ENCODE measurements at regions not wholly inside any gene's neighbourhood (a gene's known extent, or its start where the extent isn't known, plus 50 kb on each side); places are given as distances from the start of the nearest gene placed in this dataset.

DNA sequence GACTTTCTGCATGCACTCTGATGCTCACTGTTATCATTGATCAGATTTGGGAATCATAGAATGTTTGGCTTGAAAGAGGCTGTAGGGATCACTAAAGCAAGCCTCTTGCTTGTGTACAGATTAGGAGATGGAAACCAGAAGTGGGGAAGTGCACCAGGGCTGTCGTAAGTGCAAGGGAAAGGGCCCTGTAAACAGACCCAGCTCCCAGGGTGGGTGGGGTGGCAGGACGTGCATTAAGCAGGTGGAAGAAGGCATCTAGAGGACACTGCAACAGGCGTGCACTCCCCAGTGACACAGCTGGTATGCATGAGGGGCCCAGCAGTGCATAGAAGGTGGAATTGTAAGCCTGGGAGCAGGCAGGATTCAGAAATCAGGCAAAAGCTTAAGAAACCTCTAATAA lies 58.0 kb upstream of the SLC7A14 start:
- no peaks in the 10 kb centered on the region for H3K4me1 ChIP-seq (ENCODE audit: insufficient read depth, low read length)
- 82% methylated on average over 3 of the region's 3 CpGs for WGBS
- no peak overlapping the region for H3K9ac ChIP-seq (ENCODE audit: low read depth, low read length)
- H3K4me3 ChIP-seq (ENCODE audit: low read length), result no peak overlapping the region
- no peaks in the 10 kb centered on the region for H3K27me3 ChIP-seq (ENCODE audit: insufficient read depth, low read length)
- no peak overlapping the region for H3K27ac ChIP-seq (ENCODE audit: low read depth, low read length)
- H3K9me3 ChIP-seq (ENCODE audit: insufficient read depth, low read depth, low read length), result no peaks in the 10 kb centered on the region
- H3K36me3 ChIP-seq (ENCODE audit: insufficient read depth, low read length), result no peaks in the 10 kb centered on the region

DNA sequence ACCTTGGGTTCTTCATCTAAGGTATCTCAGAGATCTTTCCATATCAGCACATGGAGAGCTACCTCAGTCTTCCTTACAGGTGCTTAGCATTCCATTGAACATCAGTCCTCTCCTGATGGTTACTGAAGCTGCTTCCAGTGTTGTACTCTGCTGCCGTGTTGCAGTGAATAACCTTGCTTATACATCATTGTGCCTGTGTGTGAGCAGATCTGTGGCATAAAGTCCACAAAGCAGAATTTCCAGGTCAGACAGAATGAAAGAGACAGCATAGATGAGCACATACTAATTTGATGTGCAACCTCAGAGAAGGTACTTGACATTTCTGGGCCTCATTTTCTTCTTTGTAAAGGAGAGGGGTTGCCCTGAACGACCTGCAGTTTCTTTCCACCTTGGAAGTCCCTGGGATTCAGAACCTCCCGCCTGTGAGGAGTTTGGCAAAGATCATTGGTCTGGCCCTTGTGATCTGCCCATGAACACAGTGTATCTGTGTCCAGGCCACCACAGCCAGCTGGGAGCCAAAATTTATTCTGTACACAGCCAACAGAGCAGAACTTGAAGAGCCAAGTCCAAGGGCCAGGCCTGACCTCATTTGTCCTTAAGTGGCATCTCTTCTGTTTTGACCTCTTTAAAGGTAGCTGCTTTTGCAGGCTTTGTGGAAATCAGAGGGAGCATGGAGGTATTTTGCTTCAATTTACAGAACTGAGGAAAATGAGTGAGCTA lies 57.2 kb upstream of the SLC7A14 start:
- Histone ChIP-seq H3K4me1 (ENCODE audit: insufficient read depth, low read length) (no peaks in the 10 kb centered on the region), H3K27ac (ENCODE audit: low read depth, low read length) (no peak overlapping the region), H3K4me3 (ENCODE audit: low read length) (no peak overlapping the region), H3K9me3 (ENCODE audit: insufficient read depth, low read depth, low read length) (no peaks in the 10 kb centered on the region), H3K36me3 (ENCODE audit: insufficient read depth, low read length) (no peaks in the 10 kb centered on the region), H3K9ac (ENCODE audit: low read depth, low read length) (no peak overlapping the region), H3K27me3 (ENCODE audit: insufficient read depth, low read length) (no peaks in the 10 kb centered on the region)
- 91% methylated on average over 3 of the region's 3 CpGs for WGBS

DNA sequence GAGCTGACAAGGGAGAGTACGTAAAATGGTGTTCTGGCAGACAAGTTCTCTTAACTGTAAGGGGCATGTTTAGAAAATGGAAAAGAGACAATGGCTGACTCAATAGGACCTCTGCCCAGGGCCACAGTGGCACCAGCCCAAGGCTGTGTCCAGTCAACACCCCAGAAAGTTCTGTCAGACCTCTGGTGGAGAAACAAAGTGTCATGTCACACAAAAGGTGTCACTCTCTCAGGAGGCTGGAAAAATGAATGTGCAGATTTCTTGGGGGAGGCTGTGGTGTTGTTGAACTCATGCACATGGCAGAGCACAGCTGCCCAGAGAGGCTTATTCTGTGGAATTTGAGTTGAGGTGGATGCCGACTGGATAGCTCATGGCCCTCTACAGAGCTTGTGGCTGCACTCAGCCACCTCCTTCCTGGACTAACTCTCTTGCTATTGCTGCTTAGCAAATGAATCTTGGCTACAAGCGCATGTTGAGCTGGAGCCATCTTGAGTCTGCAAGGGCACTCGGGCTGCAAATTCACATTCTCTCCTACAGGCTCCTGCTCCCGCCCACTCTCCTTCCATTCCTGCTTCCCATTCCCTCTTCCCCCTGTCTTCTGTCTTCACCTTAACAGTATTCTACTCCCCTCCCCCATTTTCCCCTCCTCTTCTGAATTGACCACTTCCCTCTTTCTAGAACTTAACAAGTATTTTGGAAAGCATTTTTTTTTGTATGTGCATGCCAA lies 55.8 kb upstream of the SLC7A14 start:
- Histone ChIP-seq H3K4me1 (ENCODE audit: insufficient read depth, low read length) (no peaks in the 10 kb centered on the region), H3K4me3 (ENCODE audit: low read length) (no peak overlapping the region), H3K9ac (ENCODE audit: low read depth, low read length) (no peak overlapping the region), H3K27ac (ENCODE audit: low read depth, low read length) (no peak overlapping the region), H3K36me3 (ENCODE audit: insufficient read depth, low read length) (no peaks in the 10 kb centered on the region), H3K27me3 (ENCODE audit: insufficient read depth, low read length) (no peaks in the 10 kb centered on the region), H3K9me3 (ENCODE audit: insufficient read depth, low read depth, low read length) (no peaks in the 10 kb centered on the region)
- WGBS, result 90% methylated on average over 5 of the region's 5 CpGs

DNA sequence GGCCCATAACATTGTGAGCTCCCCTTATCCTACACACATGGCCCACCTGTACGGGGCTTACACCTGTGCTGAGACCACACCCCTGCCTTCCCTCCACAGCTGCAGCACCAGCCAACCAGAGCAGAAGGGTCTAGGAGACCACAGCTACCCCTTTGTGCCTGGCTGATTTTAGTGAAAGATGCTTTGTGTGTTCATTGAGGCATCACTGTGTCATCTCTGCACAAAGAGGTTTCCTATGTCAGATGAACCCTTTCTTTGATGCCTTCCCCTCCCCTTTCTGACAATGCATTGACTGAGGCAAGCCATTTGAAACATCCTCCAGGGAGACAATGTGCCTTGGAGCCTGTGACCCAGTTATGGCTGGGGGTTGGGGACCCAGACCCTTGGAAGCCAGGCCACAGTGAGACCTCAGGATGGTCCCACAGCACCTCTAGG lies 54.9 kb upstream of the SLC7A14 start:
- no peak overlapping the region for H3K27ac ChIP-seq (ENCODE audit: low read depth, low read length)
- no peaks in the 10 kb centered on the region for H3K9me3 ChIP-seq (ENCODE audit: insufficient read depth, low read depth, low read length)
- 85% methylated on average over 1 of the region's 1 CpG for WGBS
- no peak overlapping the region for H3K4me3 ChIP-seq (ENCODE audit: low read length)
- no peaks in the 10 kb centered on the region for H3K36me3 ChIP-seq (ENCODE audit: insufficient read depth, low read length)
- peaks cover 6% of the 10 kb centered on the region; the same call in 1 of the 2 replicates for H3K4me1 ChIP-seq (ENCODE audit: insufficient read depth, low read length)
- no peak overlapping the region for H3K9ac ChIP-seq (ENCODE audit: low read depth, low read length)
- no peaks in the 10 kb centered on the region for H3K27me3 ChIP-seq (ENCODE audit: insufficient read depth, low read length)

DNA sequence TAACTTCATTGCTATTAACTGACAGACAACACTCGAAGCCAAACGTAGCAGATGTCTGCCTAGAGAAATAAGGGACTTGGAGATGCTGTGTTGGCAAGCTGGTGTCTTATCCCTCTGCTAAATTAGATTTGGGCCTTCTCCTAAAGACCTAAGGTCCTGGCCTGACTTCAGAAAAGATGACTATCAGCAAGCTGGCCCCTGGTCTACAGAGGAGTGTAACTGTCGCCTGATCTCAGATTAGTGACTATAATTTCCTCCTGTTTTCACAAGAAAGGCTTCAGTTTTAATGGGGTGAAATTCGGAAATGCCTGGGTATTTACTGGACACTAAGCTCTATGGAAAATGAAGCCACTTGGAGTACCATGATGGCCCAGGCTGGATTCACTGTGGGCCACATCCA lies 53.1 kb upstream of the SLC7A14 start:
- Histone ChIP-seq H3K27me3 (ENCODE audit: insufficient read depth, low read length) (no peaks in the 10 kb centered on the region), H3K36me3 (ENCODE audit: insufficient read depth, low read length) (no peaks in the 10 kb centered on the region), H3K27ac (ENCODE audit: low read depth, low read length) (no peak overlapping the region), H3K9me3 (ENCODE audit: insufficient read depth, low read depth, low read length) (no peaks in the 10 kb centered on the region), H3K9ac (ENCODE audit: low read depth, low read length) (no peak overlapping the region), H3K4me3 (ENCODE audit: low read length) (no peak overlapping the region), H3K4me1 (ENCODE audit: insufficient read depth, low read length) (peaks cover 18% of the 10 kb centered on the region; the same call in 1 of the 2 replicates)
- 97% methylated on average over 4 of the region's 4 CpGs for WGBS

DNA sequence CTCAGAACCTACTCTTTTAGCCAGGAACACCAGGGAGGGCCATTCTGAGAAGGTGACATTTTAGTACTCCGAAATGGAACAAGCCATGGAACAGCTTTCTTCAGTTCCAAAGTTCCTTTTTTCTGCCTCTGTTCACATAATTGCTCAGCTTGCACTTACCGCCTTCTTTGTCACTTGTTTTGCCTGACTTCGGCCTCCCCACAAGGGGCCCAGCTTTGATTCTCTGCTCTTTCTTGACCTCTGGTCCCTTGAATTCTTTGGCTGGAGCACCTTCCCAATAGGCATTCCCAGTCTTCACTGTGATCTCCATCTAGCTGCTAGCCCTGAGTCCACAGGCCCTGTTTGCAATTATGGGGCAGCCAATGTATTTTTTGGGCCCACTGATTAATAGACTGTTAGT lies 51.4 kb upstream of the SLC7A14 start:
- Histone ChIP-seq H3K27me3 (ENCODE audit: insufficient read depth, low read length) (no peaks in the 10 kb centered on the region), H3K9me3 (ENCODE audit: insufficient read depth, low read depth, low read length) (no peaks in the 10 kb centered on the region), H3K27ac (ENCODE audit: low read depth, low read length) (no peak overlapping the region), H3K9ac (ENCODE audit: low read depth, low read length) (no peak overlapping the region), H3K36me3 (ENCODE audit: insufficient read depth, low read length) (no peaks in the 10 kb centered on the region), H3K4me1 (ENCODE audit: insufficient read depth, low read length) (peaks cover 18% of the 10 kb centered on the region; the same call in 1 of the 2 replicates), H3K4me3 (ENCODE audit: low read length) (no peak overlapping the region)
- WGBS, result 88% methylated on average over 3 of the region's 3 CpGs

- Histone ChIP-seq H3K9me3 (ENCODE audit: insufficient read depth, low read depth, low read length) (no peaks in the 10 kb centered on the region), H3K9ac (ENCODE audit: low read depth, low read length) (no peak overlapping the region), H3K36me3 (ENCODE audit: insufficient read depth, low read length) (no peaks in the 10 kb centered on the region), H3K4me3 (ENCODE audit: low read length) (no peak overlapping the region), H3K27ac (ENCODE audit: low read depth, low read length) (no peak overlapping the region), H3K27me3 (ENCODE audit: insufficient read depth, low read length) (no peaks in the 10 kb centered on the region), H3K4me1 (ENCODE audit: insufficient read depth, low read length) (peaks cover 18% of the 10 kb centered on the region; the same call in 1 of the 2 replicates)
- WGBS, result 79% methylated on average over 5 of the region's 5 CpGs
These were observed 50.6 kb upstream of the SLC7A14 start for GRCh38 chr3:170636400-170636973.

All from HUES64 (cell line).